ENCODE measurements at regions not wholly inside any gene's neighbourhood (a gene's known extent, or its start where the extent isn't known, plus 50 kb on each side); places are given as distances from the start of the nearest gene placed in this dataset.
A peak's percentile ranks its signal among the peaks of the same experiment; 100 is the strongest.

DNA sequence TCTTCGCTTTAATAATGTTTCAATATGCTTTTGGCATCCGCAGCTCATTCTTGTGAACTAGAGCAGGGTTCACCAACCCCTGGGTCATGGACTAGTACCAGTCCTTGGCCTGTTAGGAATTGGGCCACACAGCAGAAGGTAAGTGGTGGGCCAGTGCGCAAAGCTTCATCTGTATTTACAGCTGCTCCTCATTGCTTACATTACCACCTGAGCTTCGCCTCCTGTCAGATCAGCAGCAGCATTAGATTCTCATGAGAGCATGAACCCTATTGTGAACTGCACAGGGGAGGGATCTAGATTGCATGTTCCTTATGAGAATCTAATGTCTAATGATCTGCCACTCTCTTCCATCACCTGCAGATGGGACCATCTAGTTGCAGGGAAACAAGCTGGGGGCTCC is 75.5 kb upstream of the GGTLC1 start:
- intact Hi-C loops (cut with DNase I), result no loop called here
- Histone ChIP-seq H3K4me1 (no peaks in the 10 kb centered on the region), H3K4me3 (no peak overlapping the region), H3K27ac (replicated peaks in 1 of 4) (no peak overlapping the region), H3K36me3 (no peaks in the 10 kb centered on the region), H3K27me3 (peaks cover 0 to 2% (median 0%) of the 10 kb centered on the region in 4 donors), H3K9me3 (no peaks in the 10 kb centered on the region)
- DNase-seq (ENCODE audit: extremely low spot score), result peak; percentile 68
- no peak for TF ChIP-seq EP300 (IDR thresholded peaks at IDR 0.05)
- TF ChIP-seq, protein P1, sequence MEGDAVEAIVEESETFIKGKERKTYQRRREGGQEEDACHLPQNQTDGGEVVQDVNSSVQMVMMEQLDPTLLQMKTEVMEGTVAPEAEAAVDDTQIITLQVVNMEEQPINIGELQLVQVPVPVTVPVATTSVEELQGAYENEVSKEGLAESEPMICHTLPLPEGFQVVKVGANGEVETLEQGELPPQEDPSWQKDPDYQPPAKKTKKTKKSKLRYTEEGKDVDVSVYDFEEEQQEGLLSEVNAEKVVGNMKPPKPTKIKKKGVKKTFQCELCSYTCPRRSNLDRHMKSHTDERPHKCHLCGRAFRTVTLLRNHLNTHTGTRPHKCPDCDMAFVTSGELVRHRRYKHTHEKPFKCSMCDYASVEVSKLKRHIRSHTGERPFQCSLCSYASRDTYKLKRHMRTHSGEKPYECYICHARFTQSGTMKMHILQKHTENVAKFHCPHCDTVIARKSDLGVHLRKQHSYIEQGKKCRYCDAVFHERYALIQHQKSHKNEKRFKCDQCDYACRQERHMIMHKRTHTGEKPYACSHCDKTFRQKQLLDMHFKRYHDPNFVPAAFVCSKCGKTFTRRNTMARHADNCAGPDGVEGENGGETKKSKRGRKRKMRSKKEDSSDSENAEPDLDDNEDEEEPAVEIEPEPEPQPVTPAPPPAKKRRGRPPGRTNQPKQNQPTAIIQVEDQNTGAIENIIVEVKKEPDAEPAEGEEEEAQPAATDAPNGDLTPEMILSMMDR (IDR thresholded peaks at IDR 0.05), result no peak
- no peak for TF ChIP-seq POLR2A (IDR thresholded peaks at IDR 0.05; ENCODE audit: low read depth)
- no peak for TF ChIP-seq POLR2AphosphoS5 (IDR thresholded peaks at IDR 0.05)
- WGBS, result 91% methylated on average over 4 of the region's 4 CpGs

DNA sequence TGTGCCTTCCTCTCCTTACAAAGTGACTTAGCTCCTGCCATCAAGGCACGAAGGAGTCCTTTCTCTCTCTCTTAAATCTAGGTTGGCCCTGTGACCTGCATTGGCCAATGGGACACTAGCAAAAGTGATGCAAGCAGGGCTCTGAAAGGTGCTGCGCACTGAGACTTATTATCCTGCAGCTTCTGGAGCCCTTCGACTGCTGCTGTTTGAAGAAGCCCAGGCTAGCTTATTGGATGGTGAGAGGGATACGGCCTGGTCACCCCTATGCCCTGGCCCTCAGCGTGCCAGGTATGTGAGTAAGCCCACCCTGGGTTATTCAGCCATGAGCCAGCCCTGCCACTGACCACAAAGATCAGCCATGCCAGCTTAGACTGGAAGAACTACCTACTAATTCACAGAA is 74.5 kb upstream of the GGTLC1 start:
- no peak overlapping the region for H3K27ac ChIP-seq (replicated peaks in 1 of 4)
- H3K9me3 ChIP-seq, result no peaks in the 10 kb centered on the region
- H3K4me3 ChIP-seq, result no peak overlapping the region
- 81% methylated on average over 3 of the region's 5 CpGs for WGBS
- no peaks in the 10 kb centered on the region for H3K4me1 ChIP-seq
- no peaks in the 10 kb centered on the region for H3K36me3 ChIP-seq
- H3K27me3 ChIP-seq, result peaks cover 0 to 2% (median 0%) of the 10 kb centered on the region in 4 donors
- intact Hi-C loops (cut with DNase I), result no loop called here
- TF ChIP-seq, protein P1 (IDR thresholded peaks at IDR 0.05), result no peak
- no peak for TF ChIP-seq EP300 (IDR thresholded peaks at IDR 0.05)
- TF ChIP-seq POLR2AphosphoS5 (IDR thresholded peaks at IDR 0.05), result no peak
- no peak for TF ChIP-seq POLR2A (IDR thresholded peaks at IDR 0.05; ENCODE audit: low read depth)
- peak; percentile 60 for DNase-seq (ENCODE audit: extremely low spot score)

DNA sequence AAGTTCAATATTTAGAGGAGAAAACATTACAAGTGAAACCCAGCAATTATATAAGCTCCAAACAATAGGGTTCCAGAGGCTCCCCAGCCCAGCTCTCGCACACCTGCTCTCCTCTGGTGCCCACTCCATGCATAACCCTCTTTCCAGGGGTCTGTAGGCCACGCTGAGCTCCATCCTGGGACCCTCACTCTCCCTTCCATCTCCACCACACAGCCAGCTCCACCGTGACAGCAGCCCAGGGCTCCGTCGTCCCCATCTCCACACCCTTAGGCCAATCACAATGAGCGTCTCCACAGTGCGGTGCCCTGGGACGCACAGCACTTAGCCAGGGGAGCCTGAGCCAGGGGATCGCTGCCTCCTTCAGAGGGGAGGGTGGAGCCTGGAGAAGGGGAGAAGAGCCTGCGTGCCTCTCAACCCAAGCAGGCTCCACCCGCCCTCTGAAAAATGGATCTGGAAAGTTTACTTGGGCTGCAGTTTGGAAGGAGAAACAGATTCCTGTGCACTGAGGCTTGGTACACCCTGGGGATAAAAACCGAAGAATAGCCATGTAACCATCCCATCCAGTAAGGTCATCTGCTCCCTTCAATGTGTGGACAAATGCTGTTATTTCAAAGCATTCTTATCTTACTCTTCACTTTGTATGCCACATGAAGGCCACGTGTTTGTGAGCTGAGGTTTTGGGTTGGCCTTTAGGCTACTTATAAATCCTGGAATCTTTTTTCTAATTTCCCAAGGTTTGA is 72.4 kb upstream of the GGTLC1 start:
- Histone ChIP-seq H3K4me1 (no peaks in the 10 kb centered on the region), H3K27me3 (no peaks in the 10 kb centered on the region), H3K36me3 (no peaks in the 10 kb centered on the region), H3K9me3 (no peaks in the 10 kb centered on the region), H3K4me3 (no peak overlapping the region), H3K27ac (replicated peaks in 1 of 4) (no peak overlapping the region)
- intact Hi-C loops (cut with DNase I), result no loop called here
- no peak for TF ChIP-seq POLR2AphosphoS5 (IDR thresholded peaks at IDR 0.05)
- TF ChIP-seq EP300 (IDR thresholded peaks at IDR 0.05), result no peak
- TF ChIP-seq, protein P1 (IDR thresholded peaks at IDR 0.05), result no peak
- no peak for TF ChIP-seq POLR2A (IDR thresholded peaks at IDR 0.05; ENCODE audit: low read depth)
- WGBS, result 73% methylated on average over 13 of the region's 13 CpGs
- peak; percentile 91 for DNase-seq (ENCODE audit: extremely low spot score)

DNA sequence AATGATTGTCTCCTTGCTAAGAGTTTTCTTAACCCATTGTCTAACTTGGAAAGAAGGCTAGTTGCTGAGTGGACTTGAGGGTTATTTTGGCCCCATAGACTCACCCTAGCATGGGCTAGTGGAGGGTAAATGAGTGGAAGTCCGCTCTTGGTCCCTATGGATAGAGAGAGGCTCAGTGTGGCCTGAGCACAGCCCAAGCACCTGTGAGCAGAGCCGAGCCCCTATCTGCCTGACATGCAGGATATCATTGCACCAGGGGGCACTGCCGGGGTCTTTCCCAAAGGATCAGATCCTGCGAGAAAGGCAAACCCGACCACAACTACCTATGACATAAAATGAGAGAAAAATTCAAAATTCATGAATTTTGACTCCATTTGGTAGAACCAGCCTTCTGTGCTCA is 70.6 kb upstream of the GGTLC1 start:
- no peak overlapping the region for H3K4me3 ChIP-seq
- H3K36me3 ChIP-seq, result no peaks in the 10 kb centered on the region
- no peaks in the 10 kb centered on the region for H3K9me3 ChIP-seq
- no peak for TF ChIP-seq POLR2A (IDR thresholded peaks at IDR 0.05; ENCODE audit: low read depth)
- no peak for TF ChIP-seq EP300 (IDR thresholded peaks at IDR 0.05)
- TF ChIP-seq, protein P1 (IDR thresholded peaks at IDR 0.05), result no peak
- TF ChIP-seq POLR2AphosphoS5 (IDR thresholded peaks at IDR 0.05), result no peak
- intact Hi-C loops (cut with DNase I), result no loop called here
- 86% methylated on average over 4 of the region's 5 CpGs for WGBS
- peak; percentile 89 for DNase-seq (ENCODE audit: extremely low spot score)
- no peak overlapping the region for H3K27ac ChIP-seq (replicated peaks in 1 of 4)
- H3K27me3 ChIP-seq, result no peaks in the 10 kb centered on the region
- no peaks in the 10 kb centered on the region for H3K4me1 ChIP-seq

DNA sequence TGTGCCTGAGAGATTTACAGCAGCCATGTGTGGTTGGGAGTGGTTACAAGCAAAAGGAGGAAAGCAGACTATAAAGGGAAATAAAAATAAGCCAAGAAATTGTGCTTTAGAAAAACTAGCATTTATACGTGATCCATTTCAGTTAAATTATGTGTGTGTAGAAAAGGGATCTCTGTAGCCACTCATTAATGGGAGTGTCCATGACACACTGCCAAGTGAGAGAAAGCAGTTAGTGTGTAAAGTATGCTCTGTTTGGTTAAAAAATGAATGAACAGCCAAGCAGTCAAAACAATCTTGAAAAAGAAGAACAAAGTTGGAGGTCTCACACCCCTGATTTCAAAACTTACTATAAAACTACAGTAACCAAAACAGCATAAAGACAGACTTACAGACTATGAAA is 67.9 kb upstream of the GGTLC1 start:
- peaks cover 0 to 10% (median 0%) of the 10 kb centered on the region in 4 donors for H3K27me3 ChIP-seq
- no peaks in the 10 kb centered on the region for H3K4me1 ChIP-seq
- 38% methylated on average over 1 of the region's 1 CpG for WGBS

More for the DNA sequence above, 67.9 kb upstream of the GGTLC1 start:
- no peak for DNase-seq (ENCODE audit: extremely low spot score)
- Histone ChIP-seq H3K9me3 (no peaks in the 10 kb centered on the region), H3K27ac (replicated peaks in 1 of 4) (no peak overlapping the region), H3K4me3 (no peak overlapping the region), H3K36me3 (no peaks in the 10 kb centered on the region)
- no peak for TF ChIP-seq EP300 (IDR thresholded peaks at IDR 0.05)
- TF ChIP-seq POLR2A (IDR thresholded peaks at IDR 0.05; ENCODE audit: low read depth), result no peak
- TF ChIP-seq POLR2AphosphoS5 (IDR thresholded peaks at IDR 0.05), result no peak
- TF ChIP-seq, protein P1 (IDR thresholded peaks at IDR 0.05), result no peak
- intact Hi-C loops (cut with DNase I), result no loop called here
